ENCODE measurements at regions not wholly inside any gene's neighbourhood (a gene's known extent, or its start where the extent isn't known, plus 50 kb on each side); places are given as distances from the start of the nearest gene placed in this dataset.

DNA sequence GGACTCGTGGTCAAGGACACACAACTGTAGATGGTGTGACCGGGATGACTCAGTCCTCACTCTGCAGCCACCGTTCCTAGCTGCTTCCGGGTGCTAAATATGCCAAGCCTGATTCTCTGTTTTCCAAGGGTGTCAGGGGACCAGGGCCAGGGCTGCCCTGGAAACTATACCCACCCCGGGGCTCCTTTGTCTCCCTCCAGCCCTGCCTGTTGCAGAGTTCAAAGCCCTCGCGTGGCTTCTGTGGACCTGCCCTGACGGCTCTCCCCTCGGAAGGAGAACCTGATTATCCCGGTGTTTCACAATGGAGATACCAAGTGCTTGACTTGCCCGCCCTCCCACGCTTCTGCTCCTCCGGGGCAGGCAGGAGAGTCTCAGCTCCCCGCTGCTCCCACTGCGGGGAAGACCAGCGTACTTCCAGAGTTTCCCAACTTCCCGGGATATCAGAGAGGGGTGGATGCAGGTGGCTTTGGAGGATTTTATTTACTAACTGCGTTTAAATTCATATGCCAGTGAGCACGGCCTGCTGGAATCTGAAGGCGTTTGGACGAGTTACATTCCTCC lies 125.0 kb downstream of the ASB7 start:
- H3K27me3 ChIP-seq: no peaks in the 10 kb centered on the region
- H3K4me3 ChIP-seq: no peak overlapping the region
- H3K4me1 ChIP-seq: peaks cover 5% of the 10 kb centered on the region
- ATAC-seq (no peak), DNase-seq (no peak)
- H3K27ac ChIP-seq: no peak overlapping the region
- intact Hi-C loops (cut with DNase I): no loop called here
- no peaks in the 10 kb centered on the region for H3K36me3 ChIP-seq
- H3K9me3 ChIP-seq: no peaks in the 10 kb centered on the region
- TF ChIP-seq, protein P1, sequence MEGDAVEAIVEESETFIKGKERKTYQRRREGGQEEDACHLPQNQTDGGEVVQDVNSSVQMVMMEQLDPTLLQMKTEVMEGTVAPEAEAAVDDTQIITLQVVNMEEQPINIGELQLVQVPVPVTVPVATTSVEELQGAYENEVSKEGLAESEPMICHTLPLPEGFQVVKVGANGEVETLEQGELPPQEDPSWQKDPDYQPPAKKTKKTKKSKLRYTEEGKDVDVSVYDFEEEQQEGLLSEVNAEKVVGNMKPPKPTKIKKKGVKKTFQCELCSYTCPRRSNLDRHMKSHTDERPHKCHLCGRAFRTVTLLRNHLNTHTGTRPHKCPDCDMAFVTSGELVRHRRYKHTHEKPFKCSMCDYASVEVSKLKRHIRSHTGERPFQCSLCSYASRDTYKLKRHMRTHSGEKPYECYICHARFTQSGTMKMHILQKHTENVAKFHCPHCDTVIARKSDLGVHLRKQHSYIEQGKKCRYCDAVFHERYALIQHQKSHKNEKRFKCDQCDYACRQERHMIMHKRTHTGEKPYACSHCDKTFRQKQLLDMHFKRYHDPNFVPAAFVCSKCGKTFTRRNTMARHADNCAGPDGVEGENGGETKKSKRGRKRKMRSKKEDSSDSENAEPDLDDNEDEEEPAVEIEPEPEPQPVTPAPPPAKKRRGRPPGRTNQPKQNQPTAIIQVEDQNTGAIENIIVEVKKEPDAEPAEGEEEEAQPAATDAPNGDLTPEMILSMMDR (IDR thresholded peaks at IDR 0.05): no peak

DNA sequence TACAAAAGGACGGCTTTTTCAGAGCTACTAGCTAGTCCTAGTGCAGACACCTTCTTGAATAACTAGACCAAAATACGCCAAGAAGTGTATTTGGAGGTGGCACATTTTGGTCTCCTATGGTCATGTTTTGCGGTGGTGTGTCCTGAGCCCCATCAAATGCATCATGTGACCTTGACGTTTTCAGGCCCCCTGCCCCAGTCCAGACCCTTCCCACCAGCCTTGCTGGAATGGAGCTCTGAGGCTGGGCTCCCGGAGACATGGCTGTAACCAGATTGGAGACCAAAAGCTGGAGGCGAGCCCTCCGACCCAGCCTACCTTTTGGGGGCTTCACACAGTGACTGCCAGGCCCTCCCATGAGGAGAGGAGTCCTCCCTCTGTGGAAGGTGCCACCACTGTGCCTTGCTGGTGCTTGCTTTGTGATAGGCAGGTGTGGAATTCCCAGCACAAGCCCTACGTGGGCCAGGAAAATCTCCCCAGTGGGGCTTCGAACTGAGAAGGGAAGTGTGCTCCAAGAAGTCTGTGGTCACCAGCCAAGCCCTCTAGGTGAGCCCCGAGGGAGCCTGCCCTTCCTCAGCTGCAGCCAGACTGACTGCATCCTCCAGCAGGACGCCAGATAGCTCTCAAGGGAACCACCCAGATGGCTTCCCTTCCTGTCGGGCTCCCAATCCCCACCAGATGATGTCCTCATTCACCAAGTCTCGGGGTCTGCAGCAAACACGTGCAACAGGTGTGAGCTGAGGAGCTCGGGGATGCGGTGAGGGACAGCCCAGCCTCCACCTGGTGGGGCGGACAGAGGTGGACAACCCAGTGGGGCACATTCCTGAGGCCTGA lies 126.2 kb downstream of the ASB7 start:
- TF ChIP-seq, protein P1 (IDR thresholded peaks at IDR 0.05): no peak
- DNase-seq: no peak
- intact Hi-C loops (cut with DNase I): no loop called here

DNA sequence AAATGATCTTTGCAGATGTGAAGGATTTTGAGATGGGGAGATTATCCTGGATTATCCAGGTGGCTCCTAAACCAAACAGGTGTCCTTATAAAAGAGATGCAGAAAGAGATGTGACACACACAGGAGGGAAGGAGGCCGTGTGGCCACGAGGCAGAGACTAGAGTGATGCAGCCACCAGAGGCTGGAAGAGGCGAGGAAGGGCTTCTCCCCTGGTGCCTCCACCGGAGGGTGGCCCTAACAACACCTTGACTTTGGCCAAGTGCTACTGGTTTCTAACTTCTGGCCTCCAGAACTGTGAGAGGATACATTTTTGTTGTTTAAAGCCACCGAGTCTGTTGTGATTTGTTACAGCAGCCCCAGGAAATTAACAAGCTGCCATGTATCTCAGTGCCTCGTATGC lies 127.1 kb downstream of the ASB7 start:
- DNase-seq (no peak), ATAC-seq (no peak)
- no peaks in the 10 kb centered on the region for H3K36me3 ChIP-seq
- intact Hi-C loops (cut with DNase I): no loop called here
- no peaks in the 10 kb centered on the region for H3K27me3 ChIP-seq
- H3K4me3 ChIP-seq: no peak overlapping the region
- H3K27ac ChIP-seq: no peak overlapping the region
- no peaks in the 10 kb centered on the region for H3K9me3 ChIP-seq
- H3K4me1 ChIP-seq: peaks cover 5% of the 10 kb centered on the region
- TF ChIP-seq, protein P1 (IDR thresholded peaks at IDR 0.05): no peak

More for the DNA sequence above, 126.2 kb downstream of the ASB7 start:
- H3K9me3 ChIP-seq: no peaks in the 10 kb centered on the region
- H3K4me3 ChIP-seq: no peak overlapping the region
- no peak for ATAC-seq
- H3K4me1 ChIP-seq: peaks cover 5% of the 10 kb centered on the region
- H3K36me3 ChIP-seq: no peaks in the 10 kb centered on the region
- H3K27ac ChIP-seq: no peak overlapping the region
- H3K27me3 ChIP-seq: no peaks in the 10 kb centered on the region

DNA sequence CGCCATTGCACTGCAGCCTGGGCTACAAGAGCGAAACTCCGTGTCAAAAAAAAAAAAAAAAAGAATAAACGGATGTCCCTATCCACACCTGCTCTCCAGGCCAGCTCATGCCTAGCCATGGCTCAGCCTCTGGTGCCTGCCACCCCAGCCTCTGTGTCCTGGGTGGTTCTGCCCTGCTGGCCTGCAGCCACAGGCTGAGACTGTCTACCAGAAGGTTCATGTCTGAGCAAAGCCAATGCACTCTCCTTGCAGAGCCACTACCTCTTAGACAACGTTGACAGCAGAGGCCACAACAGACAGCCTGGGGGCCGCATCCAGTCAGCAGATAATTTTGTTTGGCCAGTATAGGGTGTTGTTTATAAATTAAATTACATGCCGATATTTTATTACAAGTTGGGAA lies 127.7 kb downstream of the ASB7 start:
- DNase-seq: no peak

DNA sequence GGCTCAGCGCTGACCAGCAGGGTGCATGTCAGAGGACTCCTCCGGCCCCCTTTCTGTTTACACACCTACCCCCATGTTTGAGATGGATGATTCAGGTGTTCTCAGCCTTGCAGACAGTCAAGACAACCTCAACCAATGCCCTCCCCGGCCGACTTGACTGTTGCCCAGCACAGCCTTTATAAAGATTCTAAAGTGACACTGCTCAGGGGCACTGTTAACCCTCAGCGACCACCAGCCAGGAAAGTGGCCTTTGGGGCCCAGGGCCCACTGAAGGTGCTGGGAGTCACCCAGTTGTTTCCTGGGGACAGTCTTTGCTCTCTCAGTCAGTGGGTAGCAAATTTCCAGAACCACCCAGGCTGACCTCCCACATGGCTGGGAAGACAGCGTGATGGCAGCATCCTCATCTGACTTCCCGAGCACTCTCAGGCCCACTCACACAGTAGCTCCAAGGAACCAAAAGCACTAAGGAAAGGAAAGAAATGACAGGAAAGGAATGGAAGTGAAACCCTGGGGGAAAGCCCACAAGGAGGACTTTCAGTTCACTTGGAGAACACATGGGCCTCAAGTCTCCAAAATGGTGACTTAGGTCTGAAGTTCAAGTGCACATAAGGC lies 128.4 kb downstream of the ASB7 start:
- TF ChIP-seq, protein P1 (IDR thresholded peaks at IDR 0.05): no peak
- Histone ChIP-seq H3K27ac (no peak overlapping the region), H3K4me3 (no peak overlapping the region), H3K27me3 (no peaks in the 10 kb centered on the region), H3K9me3 (no peaks in the 10 kb centered on the region), H3K36me3 (no peaks in the 10 kb centered on the region), H3K4me1 (peaks cover 5% of the 10 kb centered on the region)
- no peak for DNase-seq
- no peak for ATAC-seq
- intact Hi-C loops (cut with DNase I): no loop called here

More for the DNA sequence above, 127.7 kb downstream of the ASB7 start:
- H3K4me1 ChIP-seq: peaks cover 5% of the 10 kb centered on the region
- H3K9me3 ChIP-seq: no peaks in the 10 kb centered on the region
- no peak overlapping the region for H3K27ac ChIP-seq
- no peak overlapping the region for H3K4me3 ChIP-seq
- H3K36me3 ChIP-seq: no peaks in the 10 kb centered on the region
- intact Hi-C loops (cut with DNase I): no loop called here
- no peak for ATAC-seq
- TF ChIP-seq, protein P1 (IDR thresholded peaks at IDR 0.05): no peak
- no peaks in the 10 kb centered on the region for H3K27me3 ChIP-seq

Measured in upper lobe of right lung (tissue), 1 donor.